HG03432 (cell line): ENCODE measurements at regions not wholly inside any gene's neighbourhood (a gene's known extent, or its start where the extent isn't known, plus 50 kb on each side); places are given as distances from the start of the nearest gene placed in this dataset.
A peak's percentile ranks its signal among the peaks of the same experiment; 100 is the strongest.
"Not testable (repeated sequence)": the region's sequence is repeated elsewhere in the genome, so short reads cannot be mapped to it uniquely, and the experiment has no call there.

Experiments used
- ATAC-seq: cut with Tn5 transposase; IDR thresholded peaks from one replicate; pipeline ENCODE4 v1.9.1; 2021; ENCODE audit warnings: mild to moderate bottlenecking, moderate library complexity; ENCODE audit not compliant: unreplicated experiment

- ATAC-seq = not testable (repeated sequence)
These were observed 66.5 kb upstream of the CLEC6A start for GRCh38 chr12:8389296-8389695.

DNA sequence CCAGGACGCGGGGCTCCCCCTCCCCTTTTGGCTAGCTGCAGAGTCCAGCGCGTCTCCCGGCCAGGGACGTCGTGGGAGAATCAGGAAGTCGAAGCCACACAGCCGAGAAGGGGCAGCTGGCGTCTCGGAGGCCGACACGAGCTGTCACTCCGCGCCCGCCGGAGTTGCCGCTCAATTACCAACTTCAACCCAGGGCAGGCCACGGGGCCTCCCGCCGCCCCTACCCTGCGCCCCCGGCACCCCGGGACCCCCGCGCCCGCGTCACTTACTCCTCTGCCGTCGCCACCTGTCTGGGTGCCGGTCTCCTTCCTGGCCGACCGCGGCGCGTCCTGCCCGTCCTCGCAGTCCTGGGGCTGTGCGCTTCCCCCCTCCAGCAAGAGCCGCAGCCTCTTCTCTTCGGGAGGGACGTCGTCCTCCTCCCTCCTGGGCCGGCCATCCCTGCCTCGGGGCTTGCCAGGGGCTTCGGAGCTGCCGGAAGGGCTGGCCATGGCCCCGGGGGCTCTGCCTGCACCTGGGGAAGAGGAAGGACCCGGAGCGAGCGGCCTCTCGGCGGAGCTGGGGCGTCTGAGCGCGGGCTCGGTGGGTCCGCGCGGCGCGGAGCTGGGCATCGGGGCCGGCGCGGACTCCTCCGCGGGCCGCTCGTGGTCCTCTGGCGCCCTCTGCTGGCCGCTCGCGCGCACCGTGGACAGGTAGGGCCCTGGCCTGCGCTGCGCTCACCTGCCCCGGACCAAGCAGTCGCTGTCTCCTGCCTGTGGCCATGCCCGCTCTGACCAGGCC is 65.6 kb upstream of the CLEC6A start:
- ATAC-seq = not testable (repeated sequence)

GRCh38 chr12:8396225-8397071 is 59.3 kb upstream of the CLEC6A start:
- peak; percentile 72 for ATAC-seq

GRCh38 chr12:8397378-8397777 is 58.4 kb upstream of the CLEC6A start:
- not testable (repeated sequence) for ATAC-seq

DNA sequence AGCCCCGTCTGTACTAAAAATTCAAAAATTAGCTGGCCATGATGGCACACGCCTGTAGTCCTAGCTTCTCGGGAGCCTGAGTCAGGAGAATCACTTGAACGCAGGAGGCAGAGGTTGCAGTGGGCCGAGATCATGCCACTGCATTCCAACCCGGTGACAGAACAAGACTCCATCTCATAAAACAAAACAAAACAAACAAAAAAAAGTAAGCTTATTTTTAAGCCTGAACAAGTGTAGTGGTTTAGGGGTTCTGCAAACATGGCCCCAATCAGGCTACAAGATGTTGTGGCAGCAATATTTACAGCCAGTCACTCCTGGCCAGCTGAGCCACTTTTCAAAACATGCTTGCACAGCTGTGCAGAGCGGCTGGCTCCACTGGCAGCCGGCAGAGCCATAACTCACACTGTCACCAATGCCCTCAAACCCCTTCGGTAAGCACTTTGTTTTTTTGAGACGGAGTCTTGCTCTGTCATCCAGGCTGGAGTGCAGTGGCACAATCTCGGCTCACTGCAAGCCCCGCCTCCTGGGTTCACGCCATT is 56.2 kb upstream of the CLEC6A start:
- ATAC-seq = not testable (repeated sequence)

DNA sequence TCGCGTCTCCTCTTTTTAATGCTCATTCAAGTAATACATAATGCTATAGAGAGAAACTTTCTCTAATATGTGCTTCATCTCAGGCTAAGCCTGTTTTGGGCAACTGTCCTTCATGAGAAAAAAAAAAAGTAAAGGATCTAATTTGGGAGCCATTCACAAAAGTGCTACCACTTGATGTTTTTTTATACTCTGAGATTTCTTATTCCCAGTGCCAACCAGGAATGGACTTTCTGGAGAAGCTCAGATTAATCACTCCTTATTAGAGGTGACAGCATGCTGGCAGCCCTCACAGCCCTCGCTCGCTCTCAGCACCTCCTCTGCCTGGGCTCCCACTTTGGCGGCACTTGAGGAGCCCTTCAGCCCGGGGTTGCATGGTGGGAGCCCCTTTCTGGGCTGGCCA is 51.9 kb upstream of the CLEC6A start:
- ATAC-seq = not testable (repeated sequence)

DNA sequence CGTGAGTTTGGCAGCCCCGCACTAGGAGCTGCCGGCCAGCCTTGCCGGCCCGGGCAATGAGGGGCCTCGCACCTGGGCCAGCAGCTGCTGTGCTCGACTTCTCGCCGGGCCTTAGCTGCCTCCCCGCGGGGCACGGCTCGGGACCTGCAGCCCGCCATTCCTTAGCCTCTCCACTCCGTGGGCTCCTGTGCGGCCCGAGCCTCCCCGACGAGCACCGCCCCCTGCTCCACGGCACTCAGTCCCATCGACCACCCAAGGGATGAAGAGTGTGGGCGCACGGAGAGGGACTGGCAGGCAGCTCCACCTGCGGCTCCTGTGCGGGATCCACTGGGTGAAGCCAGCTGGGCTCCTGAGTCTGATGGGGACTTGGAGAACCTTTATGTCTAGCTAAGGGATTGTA is 51.4 kb upstream of the CLEC6A start:
- not testable (repeated sequence) for ATAC-seq
